ENCODE measurements at regions not wholly inside any gene's neighbourhood (a gene's known extent, or its start where the extent isn't known, plus 50 kb on each side); places are given as distances from the start of the nearest gene placed in this dataset.
"Not testable (repeated sequence)": the region's sequence is repeated elsewhere in the genome, so short reads cannot be mapped to it uniquely, and the experiment has no call there.

DNA sequence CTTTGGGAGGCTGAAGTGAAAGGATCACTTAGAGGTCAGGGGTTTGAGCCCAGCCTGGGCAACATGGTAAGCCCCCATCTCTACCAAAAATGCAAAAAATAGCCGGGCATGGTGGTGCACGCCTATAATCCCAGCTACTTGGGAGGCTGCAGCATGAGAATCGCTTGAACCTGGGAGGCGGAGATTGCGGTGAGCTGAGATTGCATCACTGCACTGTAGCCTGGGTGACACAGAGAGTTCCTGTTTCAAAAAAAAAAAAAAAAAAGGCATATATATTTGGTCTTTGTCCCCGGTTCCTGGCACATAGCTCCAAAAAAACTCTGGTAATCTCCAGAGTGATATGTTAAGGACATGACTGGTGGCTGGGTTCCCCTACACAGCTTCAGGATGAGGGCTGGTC is 147.3 kb downstream of the SEC23IP start:
- no peak overlapping the region for H3K27ac ChIP-seq (replicated peaks)
- no peaks in the 10 kb centered on the region for H3K27me3 ChIP-seq (ENCODE audit: insufficient read depth, poor library complexity, severe bottlenecking)
- H3K4me3 ChIP-seq (replicated peaks; ENCODE audit: insufficient read depth, low read length) = no peak overlapping the region
- TF ChIP-seq SPI1 (IDR thresholded peaks at IDR 0.05; ENCODE audit: borderline replicate concordance, low read depth) (peak; percentile 81), GABPA (IDR thresholded peaks at IDR 0.05; ENCODE audit: low read depth) (no peak), POLR2AphosphoS5 (IDR thresholded peaks at IDR 0.05; ENCODE audit: low read depth) (no peak)
- TF ChIP-seq, protein P1, sequence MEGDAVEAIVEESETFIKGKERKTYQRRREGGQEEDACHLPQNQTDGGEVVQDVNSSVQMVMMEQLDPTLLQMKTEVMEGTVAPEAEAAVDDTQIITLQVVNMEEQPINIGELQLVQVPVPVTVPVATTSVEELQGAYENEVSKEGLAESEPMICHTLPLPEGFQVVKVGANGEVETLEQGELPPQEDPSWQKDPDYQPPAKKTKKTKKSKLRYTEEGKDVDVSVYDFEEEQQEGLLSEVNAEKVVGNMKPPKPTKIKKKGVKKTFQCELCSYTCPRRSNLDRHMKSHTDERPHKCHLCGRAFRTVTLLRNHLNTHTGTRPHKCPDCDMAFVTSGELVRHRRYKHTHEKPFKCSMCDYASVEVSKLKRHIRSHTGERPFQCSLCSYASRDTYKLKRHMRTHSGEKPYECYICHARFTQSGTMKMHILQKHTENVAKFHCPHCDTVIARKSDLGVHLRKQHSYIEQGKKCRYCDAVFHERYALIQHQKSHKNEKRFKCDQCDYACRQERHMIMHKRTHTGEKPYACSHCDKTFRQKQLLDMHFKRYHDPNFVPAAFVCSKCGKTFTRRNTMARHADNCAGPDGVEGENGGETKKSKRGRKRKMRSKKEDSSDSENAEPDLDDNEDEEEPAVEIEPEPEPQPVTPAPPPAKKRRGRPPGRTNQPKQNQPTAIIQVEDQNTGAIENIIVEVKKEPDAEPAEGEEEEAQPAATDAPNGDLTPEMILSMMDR (IDR thresholded peaks at IDR 0.05; ENCODE audit: insufficient read depth, low read length) = no peak
- TF ChIP-seq, protein P2, sequence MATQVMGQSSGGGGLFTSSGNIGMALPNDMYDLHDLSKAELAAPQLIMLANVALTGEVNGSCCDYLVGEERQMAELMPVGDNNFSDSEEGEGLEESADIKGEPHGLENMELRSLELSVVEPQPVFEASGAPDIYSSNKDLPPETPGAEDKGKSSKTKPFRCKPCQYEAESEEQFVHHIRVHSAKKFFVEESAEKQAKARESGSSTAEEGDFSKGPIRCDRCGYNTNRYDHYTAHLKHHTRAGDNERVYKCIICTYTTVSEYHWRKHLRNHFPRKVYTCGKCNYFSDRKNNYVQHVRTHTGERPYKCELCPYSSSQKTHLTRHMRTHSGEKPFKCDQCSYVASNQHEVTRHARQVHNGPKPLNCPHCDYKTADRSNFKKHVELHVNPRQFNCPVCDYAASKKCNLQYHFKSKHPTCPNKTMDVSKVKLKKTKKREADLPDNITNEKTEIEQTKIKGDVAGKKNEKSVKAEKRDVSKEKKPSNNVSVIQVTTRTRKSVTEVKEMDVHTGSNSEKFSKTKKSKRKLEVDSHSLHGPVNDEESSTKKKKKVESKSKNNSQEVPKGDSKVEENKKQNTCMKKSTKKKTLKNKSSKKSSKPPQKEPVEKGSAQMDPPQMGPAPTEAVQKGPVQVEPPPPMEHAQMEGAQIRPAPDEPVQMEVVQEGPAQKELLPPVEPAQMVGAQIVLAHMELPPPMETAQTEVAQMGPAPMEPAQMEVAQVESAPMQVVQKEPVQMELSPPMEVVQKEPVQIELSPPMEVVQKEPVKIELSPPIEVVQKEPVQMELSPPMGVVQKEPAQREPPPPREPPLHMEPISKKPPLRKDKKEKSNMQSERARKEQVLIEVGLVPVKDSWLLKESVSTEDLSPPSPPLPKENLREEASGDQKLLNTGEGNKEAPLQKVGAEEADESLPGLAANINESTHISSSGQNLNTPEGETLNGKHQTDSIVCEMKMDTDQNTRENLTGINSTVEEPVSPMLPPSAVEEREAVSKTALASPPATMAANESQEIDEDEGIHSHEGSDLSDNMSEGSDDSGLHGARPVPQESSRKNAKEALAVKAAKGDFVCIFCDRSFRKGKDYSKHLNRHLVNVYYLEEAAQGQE (IDR thresholded peaks at IDR 0.05; ENCODE audit: insufficient replicate concordance, low read depth) = no peak
- peak; percentile 32 to 86 for DNase-seq (ENCODE audit: low read depth in 1 of 2, low spot score in 1 of 2)

DNA sequence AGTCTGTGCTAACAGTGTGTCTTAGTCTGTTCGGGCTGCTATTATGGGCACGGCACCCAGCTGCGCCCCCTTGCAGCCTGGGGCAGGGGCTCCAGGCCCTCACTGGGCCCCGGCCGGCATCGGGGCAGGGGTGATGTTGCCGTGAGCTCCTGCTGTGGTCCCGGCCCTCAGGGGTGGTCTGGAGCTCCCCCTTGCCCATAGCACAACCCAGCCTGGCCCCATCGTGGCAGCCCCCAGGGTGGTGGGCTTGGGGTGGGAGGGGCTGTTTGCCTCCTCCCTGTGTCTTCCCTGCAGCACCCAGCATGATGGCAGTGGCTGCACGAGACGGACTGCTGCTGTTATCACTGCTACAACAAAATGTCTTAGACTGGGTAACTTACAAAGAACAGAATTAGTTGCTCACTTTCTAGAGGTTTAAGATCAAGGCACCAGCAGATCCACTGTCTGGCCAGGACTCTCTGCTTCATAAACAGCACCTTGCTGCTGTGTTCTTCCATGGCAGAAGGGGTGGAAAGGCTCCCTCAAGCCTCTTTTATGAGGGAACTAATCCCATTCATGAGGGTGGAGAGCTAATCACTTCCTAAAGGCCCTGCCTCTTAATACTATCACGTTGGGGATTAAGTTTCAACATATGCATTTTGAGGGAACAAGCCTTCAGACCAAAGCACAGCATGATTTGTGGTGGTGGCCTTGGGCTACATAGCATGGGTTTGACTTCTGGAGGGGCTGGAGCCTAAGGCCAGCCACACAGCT is 149.5 kb downstream of the SEC23IP start:
- no peak for DNase-seq (ENCODE audit: low read depth in 1 of 2, low spot score in 1 of 2)
- Histone ChIP-seq H3K4me3 (replicated peaks; ENCODE audit: insufficient read depth, low read length) (no peak overlapping the region), H3K27ac (replicated peaks) (no peak overlapping the region), H3K27me3 (ENCODE audit: insufficient read depth, poor library complexity, severe bottlenecking) (no peaks in the 10 kb centered on the region)
- no peak for TF ChIP-seq POLR2AphosphoS5 (IDR thresholded peaks at IDR 0.05; ENCODE audit: low read depth)
- TF ChIP-seq, protein P1 (IDR thresholded peaks at IDR 0.05; ENCODE audit: insufficient read depth, low read length) = no peak
- TF ChIP-seq, protein P2 (IDR thresholded peaks at IDR 0.05; ENCODE audit: insufficient replicate concordance, low read depth) = no peak

DNA sequence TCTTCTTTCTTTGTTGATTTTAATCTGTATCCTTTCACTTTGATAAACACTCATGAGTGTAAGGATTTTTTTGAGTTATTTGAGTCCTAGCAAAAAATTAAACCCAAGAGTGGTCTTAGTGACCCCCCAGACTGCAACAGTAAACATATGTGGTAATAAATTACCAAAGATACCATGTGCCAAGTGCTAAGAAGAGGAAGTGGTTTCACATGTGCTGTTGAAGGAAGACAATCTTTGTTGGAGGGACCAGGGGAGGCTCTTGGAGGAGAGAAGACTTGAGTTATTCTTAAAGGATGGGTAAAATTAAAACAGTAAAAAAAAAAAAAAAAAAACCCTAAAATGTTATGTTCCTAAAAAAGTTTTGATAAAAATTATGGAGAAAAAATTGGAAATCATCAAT is 150.2 kb downstream of the SEC23IP start:
- peak; percentile 91 for TF ChIP-seq SPI1 (IDR thresholded peaks at IDR 0.05; ENCODE audit: borderline replicate concordance, low read depth)
- TF ChIP-seq, protein P1 (IDR thresholded peaks at IDR 0.05; ENCODE audit: insufficient read depth, low read length) = no peak
- H3K27ac ChIP-seq (replicated peaks) = no peak overlapping the region
- DNase-seq (ENCODE audit: low read depth in 1 of 2, low spot score in 1 of 2) = peak; percentile 32 to 42
- H3K27me3 ChIP-seq (ENCODE audit: insufficient read depth, poor library complexity, severe bottlenecking) = no peaks in the 10 kb centered on the region
- H3K4me3 ChIP-seq (replicated peaks; ENCODE audit: insufficient read depth, low read length) = no peak overlapping the region

DNA sequence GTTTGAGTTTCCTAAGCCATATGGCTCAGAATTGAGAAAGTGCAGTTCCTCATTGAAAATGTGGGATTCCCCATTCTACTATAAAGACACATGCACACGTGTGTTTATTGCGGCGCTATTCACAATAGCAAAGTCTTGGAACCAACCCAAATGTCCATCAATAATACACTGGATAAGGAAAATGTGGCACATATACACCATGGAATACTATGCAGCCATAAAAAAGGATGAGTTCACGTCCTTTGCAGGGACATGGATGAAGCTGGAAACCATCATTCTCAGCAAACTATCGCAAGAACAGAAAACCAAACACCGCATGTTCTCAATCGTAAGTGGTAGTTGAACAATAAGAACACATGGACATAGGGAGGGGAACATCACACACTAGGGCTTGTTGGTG is 154.8 kb downstream of the SEC23IP start:
- not testable (repeated sequence) for H3K27ac ChIP-seq (replicated peaks); H3K27me3 ChIP-seq (ENCODE audit: insufficient read depth, poor library complexity, severe bottlenecking); DNase-seq (ENCODE audit: low read depth in 1 of 2, low spot score in 1 of 2); H3K4me3 ChIP-seq (replicated peaks; ENCODE audit: insufficient read depth, low read length)

Measured in HL-60 (cell line).